ENCODE measurements at regions not wholly inside any gene's neighbourhood (a gene's known extent, or its start where the extent isn't known, plus 50 kb on each side); places are given as distances from the start of the nearest gene placed in this dataset.

GRCh38 chr15:97037080-97037479 is 706.6 kb downstream of the NR2F2 start:
- DNase-seq (ENCODE audit: low spot score in 2 of 2), result no peak
- H3K9me3 ChIP-seq, result no peaks in the 10 kb centered on the region
- H3K36me3 ChIP-seq, result no peaks in the 10 kb centered on the region
- H3K4me1 ChIP-seq, result no peaks in the 10 kb centered on the region
- H3K27ac ChIP-seq, result no peak overlapping the region
- no peaks in the 10 kb centered on the region for H3K27me3 ChIP-seq
- no peak for TF ChIP-seq CTCF (IDR thresholded peaks at IDR 0.05)
- intact Hi-C loops (cut with DNase I; ENCODE audit: low total_unique reads), result no loop called here
- H3K4me3 ChIP-seq, result no peak overlapping the region

GRCh38 chr15:97045666-97046421 is 715.3 kb downstream of the NR2F2 start:
- Histone ChIP-seq H3K27ac (no peak overlapping the region), H3K9me3 (no peaks in the 10 kb centered on the region), H3K36me3 (no peaks in the 10 kb centered on the region), H3K27me3 (no peaks in the 10 kb centered on the region), H3K4me3 (no peak overlapping the region), H3K4me1 (no peaks in the 10 kb centered on the region)
- TF ChIP-seq POLR2AphosphoS5 (IDR thresholded peaks at IDR 0.05), result no peak
- no peak for TF ChIP-seq CTCF (IDR thresholded peaks at IDR 0.05)
- no peak for TF ChIP-seq POLR2A (IDR thresholded peaks at IDR 0.05)
- intact Hi-C loops (cut with DNase I; ENCODE audit: low total_unique reads), result no loop called here
- no peak for DNase-seq (ENCODE audit: low spot score in 2 of 2)

- Histone ChIP-seq H3K27ac (no peak overlapping the region), H3K4me1 (no peaks in the 10 kb centered on the region), H3K27me3 (no peaks in the 10 kb centered on the region), H3K9me3 (no peaks in the 10 kb centered on the region), H3K4me3 (no peak overlapping the region), H3K36me3 (no peaks in the 10 kb centered on the region)
- TF ChIP-seq POLR2A (IDR thresholded peaks at IDR 0.05) (no peak), POLR2AphosphoS5 (IDR thresholded peaks at IDR 0.05) (no peak), CTCF (IDR thresholded peaks at IDR 0.05) (no peak)
- no peak for DNase-seq (ENCODE audit: low spot score in 2 of 2)
- intact Hi-C loops (cut with DNase I; ENCODE audit: low total_unique reads), result no loop called here
Measured at GRCh38 chr15:97052513-97052912, 722.0 kb downstream of the NR2F2 start.

GRCh38 chr15:97053635-97054034 is 723.1 kb downstream of the NR2F2 start:
- no peaks in the 10 kb centered on the region for H3K36me3 ChIP-seq
- no peak overlapping the region for H3K27ac ChIP-seq
- intact Hi-C loops (cut with DNase I; ENCODE audit: low total_unique reads), result no loop called here
- DNase-seq (ENCODE audit: low spot score in 2 of 2), result no peak
- H3K27me3 ChIP-seq, result no peaks in the 10 kb centered on the region
- no peaks in the 10 kb centered on the region for H3K4me1 ChIP-seq
- no peak for TF ChIP-seq CTCF (IDR thresholded peaks at IDR 0.05)
- TF ChIP-seq POLR2A (IDR thresholded peaks at IDR 0.05), result no peak
- no peak for TF ChIP-seq POLR2AphosphoS5 (IDR thresholded peaks at IDR 0.05)
- no peaks in the 10 kb centered on the region for H3K9me3 ChIP-seq
- no peak overlapping the region for H3K4me3 ChIP-seq

- H3K4me1 ChIP-seq, result no peaks in the 10 kb centered on the region
- intact Hi-C loops (cut with DNase I; ENCODE audit: low total_unique reads), result no loop called here
Measured at GRCh38 chr15:97057503-97057902, 727.0 kb downstream of the NR2F2 start.

More at GRCh38 chr15:97057503-97057902, 727.0 kb downstream of the NR2F2 start:
- Histone ChIP-seq H3K27ac (no peak overlapping the region), H3K4me3 (no peak overlapping the region), H3K36me3 (no peaks in the 10 kb centered on the region), H3K9me3 (no peaks in the 10 kb centered on the region), H3K27me3 (no peaks in the 10 kb centered on the region)
- no peak for DNase-seq (ENCODE audit: low spot score in 2 of 2)
- TF ChIP-seq POLR2A (IDR thresholded peaks at IDR 0.05), result no peak
- TF ChIP-seq POLR2AphosphoS5 (IDR thresholded peaks at IDR 0.05), result no peak
- TF ChIP-seq CTCF (IDR thresholded peaks at IDR 0.05), result no peak

All from breast epithelium (tissue), 4 donors.